NK-92 treated with Interleukin-12 subunit alpha and Interleukin-12 subunit beta, amount 100 ng/mL, for 24 hours (cell line): ENCODE measurements at regions not wholly inside any gene's neighbourhood (a gene's known extent, or its start where the extent isn't known, plus 50 kb on each side); places are given as distances from the start of the nearest gene placed in this dataset.

Experiments
- DNase-seq: peaks from one replicate; lab custom pipeline; 2025; lab: John Stamatoyannopoulos, UW

DNA sequence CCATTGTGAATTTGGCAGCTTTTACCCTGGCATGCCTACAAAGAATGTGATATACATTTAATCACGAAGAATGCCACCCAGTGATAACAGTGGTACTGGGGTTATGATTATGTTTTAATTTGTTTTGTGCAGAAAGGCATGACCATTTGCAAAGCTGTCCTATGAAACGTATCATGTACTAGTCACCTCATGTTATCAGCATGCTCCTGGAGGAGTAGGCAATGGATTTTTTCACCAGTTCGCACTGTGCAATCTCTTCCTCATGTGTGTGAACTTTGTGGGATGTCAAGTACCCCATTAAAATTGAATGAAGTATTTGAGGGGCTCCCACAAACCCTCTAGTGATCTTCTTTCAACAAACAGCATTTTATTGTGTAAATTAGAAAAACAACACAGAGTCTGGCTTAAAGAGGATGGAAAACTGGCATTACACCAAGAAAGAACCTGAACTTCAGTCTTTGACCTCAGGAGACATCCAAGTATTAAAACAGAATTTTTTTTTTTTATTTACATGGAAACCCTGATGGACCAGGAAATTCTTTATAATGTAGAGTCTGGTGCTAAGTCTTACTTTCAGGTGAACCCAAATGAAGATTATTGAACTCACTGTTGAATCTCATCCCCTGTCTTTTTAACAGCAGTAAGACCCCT lies 200.6 kb upstream of the PGRMC2 start:
- DNase-seq, result no peak

DNA sequence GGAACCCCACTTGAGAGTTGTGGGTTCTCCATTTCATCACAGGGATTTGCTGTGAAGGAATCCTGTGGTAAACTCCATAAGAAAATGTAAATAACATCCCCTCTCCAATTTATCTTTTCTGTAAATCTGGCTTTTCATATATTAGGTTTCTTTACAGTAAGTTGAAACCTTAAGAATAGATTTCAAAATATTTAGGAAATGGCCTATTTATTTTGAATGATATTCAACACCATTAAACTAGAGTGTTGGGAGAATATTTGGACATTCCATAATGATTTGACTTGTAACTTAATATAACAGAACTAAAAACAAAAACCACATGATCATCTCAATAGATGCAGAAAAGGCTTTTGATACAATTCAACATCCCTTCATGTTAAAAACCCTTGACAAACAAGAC lies 197.3 kb upstream of the PGRMC2 start:
- DNase-seq, result no peak

GRCh38 chr4:128483816-128484215 lies 196.2 kb upstream of the PGRMC2 start:
- no peak for DNase-seq

- DNase-seq, result no peak
Measured at GRCh38 chr4:128483041-128483440, 195.4 kb upstream of the PGRMC2 start.

DNA sequence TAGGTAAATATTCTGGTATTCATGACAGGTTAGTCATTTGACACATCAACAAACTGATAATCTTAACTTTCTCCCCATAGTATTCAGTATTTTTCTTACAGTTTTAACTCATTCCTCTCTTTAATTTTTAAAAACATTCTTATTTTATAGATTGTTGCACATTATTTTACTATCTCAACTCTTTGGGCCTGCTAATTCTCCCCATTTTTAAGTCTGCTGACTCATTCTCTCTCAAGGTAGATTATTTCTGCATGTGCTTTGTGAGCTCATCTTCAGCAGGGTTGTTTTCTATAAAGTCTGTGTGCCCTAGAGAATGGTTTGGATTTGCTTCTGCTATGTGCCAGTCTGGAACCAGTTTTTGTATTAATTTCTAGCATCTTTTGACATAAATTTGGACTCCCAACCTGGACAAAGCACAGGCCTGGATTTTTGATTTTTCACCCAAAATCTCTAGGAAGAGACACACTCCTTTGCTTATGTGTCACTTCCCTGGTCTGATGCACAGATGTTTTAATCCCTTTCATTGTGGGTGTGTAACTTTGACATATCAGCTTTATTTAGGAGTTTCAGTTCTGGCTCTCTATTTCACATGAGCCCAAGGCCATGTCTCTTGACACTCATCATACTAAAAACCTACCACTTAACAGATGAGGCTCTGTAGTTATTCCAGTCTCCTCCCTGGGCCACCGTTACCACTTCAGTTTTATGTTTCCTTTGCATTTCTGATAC lies 194.3 kb upstream of the PGRMC2 start:
- DNase-seq, result no peak

- DNase-seq, result no peak
Measured at GRCh38 chr4:128480945-128481344, 193.3 kb upstream of the PGRMC2 start.

DNA sequence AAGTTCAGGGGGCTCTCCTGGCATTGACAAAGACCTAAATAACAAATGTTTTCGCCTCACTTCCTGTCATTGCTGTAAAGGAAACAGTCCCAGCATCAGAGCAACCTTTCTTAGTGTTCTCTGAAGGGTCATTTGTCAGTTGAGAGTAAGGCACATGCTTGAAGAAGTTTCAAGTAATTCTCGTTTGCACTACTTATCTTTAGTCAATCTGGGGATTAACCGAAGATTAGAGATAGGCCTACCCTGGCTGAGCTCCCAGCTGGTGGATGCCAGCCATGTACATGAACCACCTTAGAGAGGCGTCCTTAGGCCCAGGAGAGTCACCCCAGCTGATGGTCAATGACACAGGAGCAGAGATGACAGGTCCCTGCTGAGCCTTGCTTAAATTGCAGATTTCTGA lies 189.9 kb upstream of the PGRMC2 start:
- no peak for DNase-seq

DNA sequence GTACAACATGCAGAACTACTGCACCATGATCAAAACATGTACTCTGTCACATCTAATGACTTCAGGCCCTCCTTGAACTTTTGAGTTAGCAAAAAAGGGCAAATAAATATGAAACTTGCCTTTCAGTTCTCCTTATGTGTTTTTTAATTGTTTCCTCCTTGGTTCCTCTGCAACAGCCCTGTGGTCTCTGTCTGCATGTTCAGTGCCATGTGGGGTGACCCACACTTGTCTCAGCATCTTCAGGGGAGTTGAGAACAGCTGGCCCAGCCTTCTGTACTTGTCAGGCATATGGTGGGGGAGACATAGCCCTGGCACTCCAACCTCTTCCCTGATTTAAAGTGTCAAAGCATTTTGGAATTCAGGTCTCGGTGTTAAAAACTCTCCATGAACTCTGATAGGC lies 188.0 kb upstream of the PGRMC2 start:
- no peak for DNase-seq

DNA sequence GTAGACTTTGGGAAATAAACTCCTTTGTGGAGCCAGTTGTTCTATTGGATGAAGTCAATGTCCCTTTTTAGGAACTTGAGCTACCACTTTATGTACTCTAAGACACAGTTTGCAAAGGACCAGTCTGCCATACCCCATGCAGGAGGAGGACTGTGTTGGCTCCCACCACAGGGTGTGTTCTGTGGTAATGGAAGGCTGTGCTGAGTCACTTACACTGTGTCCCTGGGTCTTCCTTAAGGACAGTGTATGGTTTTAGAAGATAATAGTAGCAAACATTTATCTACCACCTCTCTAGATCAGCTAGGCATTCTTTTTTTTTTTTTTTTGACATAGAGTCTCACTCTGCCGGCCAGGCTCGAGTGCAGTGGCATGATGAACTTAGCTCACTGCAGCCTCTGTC lies 184.0 kb upstream of the PGRMC2 start:
- DNase-seq, result no peak

DNA sequence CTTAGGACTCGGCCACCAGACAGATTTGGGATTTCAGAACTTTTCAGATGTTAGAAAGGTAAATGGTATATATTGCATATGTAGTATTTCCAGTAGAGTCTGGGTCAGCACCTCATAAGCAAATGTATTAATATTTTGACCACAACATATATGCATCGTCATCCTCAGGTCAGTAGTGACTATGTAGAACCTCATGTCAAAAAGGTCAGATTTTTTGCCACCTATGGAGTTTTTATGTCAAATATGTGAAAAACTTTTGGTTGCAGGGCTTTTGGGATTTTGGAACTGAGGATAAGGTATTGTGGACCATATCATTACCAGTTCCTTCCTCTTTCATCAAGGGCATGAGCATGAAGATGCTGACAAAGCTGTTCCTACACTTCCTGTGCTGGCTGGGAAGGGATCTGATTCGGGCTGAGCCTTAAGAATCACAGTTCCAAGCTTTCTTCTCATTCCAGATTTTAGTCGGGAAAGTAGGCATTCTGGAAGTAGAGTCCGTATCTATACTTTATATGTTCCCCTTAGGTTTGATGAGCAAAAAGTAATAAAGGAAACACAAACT lies 183.0 kb upstream of the PGRMC2 start:
- no peak for DNase-seq

GRCh38 chr4:128468123-128468989 lies 180.7 kb upstream of the PGRMC2 start:
- no peak for DNase-seq

- DNase-seq, result no peak
Measured at GRCh38 chr4:128465523-128465922, 177.9 kb upstream of the PGRMC2 start.

- DNase-seq, result no peak
Measured at GRCh38 chr4:128463006-128463405, 175.4 kb upstream of the PGRMC2 start.

DNA sequence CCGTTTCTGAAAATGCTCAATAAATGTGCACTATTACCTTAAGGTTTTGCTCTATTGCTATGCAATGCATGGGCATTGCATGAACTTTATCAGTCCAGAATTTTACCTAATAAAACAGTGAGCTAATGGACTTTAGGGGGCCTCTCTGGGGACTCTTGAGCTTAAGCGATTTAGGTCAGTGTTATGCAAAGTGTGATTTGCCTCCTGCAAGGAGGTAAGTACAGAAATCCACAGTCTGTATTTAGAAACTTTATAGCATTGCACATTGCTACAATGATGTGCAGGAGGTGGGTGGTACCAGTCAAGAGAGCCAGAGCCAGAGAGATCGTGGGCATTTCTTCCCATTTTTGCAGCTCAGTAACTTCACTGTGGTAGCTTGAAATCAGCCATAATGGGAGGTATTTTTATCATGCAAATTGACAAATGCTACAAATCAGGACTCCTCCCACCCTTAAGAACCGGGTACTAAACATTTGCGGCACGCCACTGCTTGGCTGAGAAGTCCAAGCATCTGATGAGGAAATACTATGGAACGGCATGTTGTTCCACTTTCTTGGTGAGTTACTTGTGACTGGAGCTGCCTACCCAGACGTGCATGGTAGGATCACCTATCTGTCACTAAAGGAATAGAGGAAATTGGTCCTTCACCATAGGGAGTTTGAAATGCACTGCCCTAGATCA lies 174.6 kb upstream of the PGRMC2 start:
- no peak for DNase-seq

- DNase-seq, result no peak
Measured at GRCh38 chr4:128461291-128462102, 173.9 kb upstream of the PGRMC2 start.

GRCh38 chr4:128459547-128459946 lies 171.9 kb upstream of the PGRMC2 start:
- DNase-seq, result no peak

- DNase-seq, result no peak
Measured at GRCh38 chr4:128458816-128459215, 171.2 kb upstream of the PGRMC2 start.

GRCh38 chr4:128457726-128458125 lies 170.1 kb upstream of the PGRMC2 start:
- DNase-seq, result no peak

DNA sequence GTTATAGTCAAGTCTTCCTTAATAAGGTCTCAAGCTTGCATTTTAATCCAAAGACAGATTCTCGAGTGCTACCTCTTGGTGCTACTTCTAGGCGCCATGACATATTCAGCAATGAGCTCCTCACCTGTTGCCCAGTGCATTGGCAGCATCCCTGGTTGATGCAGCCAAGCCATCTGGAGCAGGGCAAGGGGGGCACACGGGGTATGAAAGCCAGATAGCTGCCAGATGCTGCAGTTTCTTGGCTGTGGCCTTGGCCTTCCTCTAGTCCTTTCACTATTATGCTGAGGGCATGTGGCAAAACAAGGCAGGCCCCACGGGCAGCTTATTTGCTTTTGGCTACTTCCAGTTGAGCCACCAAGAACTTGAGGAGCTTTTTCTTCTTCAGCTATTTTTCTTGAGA lies 168.6 kb upstream of the PGRMC2 start:
- DNase-seq, result no peak

- DNase-seq, result no peak
Measured at GRCh38 chr4:128455480-128455879, 167.9 kb upstream of the PGRMC2 start.

GRCh38 chr4:128454881-128455280 lies 167.3 kb upstream of the PGRMC2 start:
- DNase-seq, result no peak
